ENCODE measurements at regions not wholly inside any gene's neighbourhood (a gene's known extent, or its start where the extent isn't known, plus 50 kb on each side); places are given as distances from the start of the nearest gene placed in this dataset.

- TF ChIP-seq, protein P1, sequence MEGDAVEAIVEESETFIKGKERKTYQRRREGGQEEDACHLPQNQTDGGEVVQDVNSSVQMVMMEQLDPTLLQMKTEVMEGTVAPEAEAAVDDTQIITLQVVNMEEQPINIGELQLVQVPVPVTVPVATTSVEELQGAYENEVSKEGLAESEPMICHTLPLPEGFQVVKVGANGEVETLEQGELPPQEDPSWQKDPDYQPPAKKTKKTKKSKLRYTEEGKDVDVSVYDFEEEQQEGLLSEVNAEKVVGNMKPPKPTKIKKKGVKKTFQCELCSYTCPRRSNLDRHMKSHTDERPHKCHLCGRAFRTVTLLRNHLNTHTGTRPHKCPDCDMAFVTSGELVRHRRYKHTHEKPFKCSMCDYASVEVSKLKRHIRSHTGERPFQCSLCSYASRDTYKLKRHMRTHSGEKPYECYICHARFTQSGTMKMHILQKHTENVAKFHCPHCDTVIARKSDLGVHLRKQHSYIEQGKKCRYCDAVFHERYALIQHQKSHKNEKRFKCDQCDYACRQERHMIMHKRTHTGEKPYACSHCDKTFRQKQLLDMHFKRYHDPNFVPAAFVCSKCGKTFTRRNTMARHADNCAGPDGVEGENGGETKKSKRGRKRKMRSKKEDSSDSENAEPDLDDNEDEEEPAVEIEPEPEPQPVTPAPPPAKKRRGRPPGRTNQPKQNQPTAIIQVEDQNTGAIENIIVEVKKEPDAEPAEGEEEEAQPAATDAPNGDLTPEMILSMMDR (IDR thresholded peaks at IDR 0.05; ENCODE audit: insufficient read depth, low read depth, low read length) = no peak
- no peak for TF ChIP-seq EZH2 (IDR thresholded peaks at IDR 0.05; ENCODE audit: insufficient read depth, low read length)
Measured at GRCh38 chr4:59455751-59456150, 1744.4 kb upstream of the ADGRL3 start.

All from astrocyte (in vitro differentiated cells and primary cell).